IMR-90 (cell line): ENCODE measurements at regions not wholly inside any gene's neighbourhood (a gene's known extent, or its start where the extent isn't known, plus 50 kb on each side); places are given as distances from the start of the nearest gene placed in this dataset.

ENCODE experiments used
- ATAC-seq: fragments of 200-7000 bp; cut with Tn5 transposase; 2 replicates; pipeline ENCODE4 v1.9.1; 2020; ENCODE audit warnings: low read depth, mild to moderate bottlenecking, moderate library complexity
- BruUV-seq: library from RNA; stranded (reverse); fragments of 400-500 nt; replicated peaks from 2 replicates; lab custom pipeline; 2021; lab: Mats Ljungman, UMichigan
- CTCF ChIA-PET: fragments of 300-600 bp; formaldehyde crosslinking; extraction: SDS; loops from one replicate; lab custom pipeline; 2021; ENCODE audit warnings: antibody characterized with exemption; lab: Yijun Ruan, JAX
- POLR2A ChIA-PET: fragments of 300-600 bp; sonication (Branson Sonifier 250); formaldehyde crosslinking; loops from one replicate; lab custom pipeline; 2022; ENCODE audit warnings: antibody characterized with exemption; ENCODE audit not compliant: unreplicated experiment; lab: Charles Lee
- DNase-seq: peaks from one replicate; pipeline ENCODE4 v3.0.0; 2013
- H2AFZ ChIP-seq: replicated peaks from 2 replicates; pipeline ENCODE3; 2013; ENCODE audit warnings: low read length, mild to moderate bottlenecking; ENCODE audit not compliant: poor library complexity
- H2AK5ac ChIP-seq: 2 replicates; pipeline ENCODE4 v1.6.1; 2013; ENCODE audit warnings: low read depth, low read length, inconsistent platforms
- H2AK9ac ChIP-seq: replicated peaks from 2 replicates; pipeline ENCODE3; 2013; ENCODE audit warnings: mild to moderate bottlenecking, low read depth, low read length, moderate library complexity; ENCODE audit not compliant: poor library complexity
- H2BK120ac ChIP-seq: 2 replicates; pipeline ENCODE4 v1.6.1; 2013; ENCODE audit warnings: low read depth, low read length, inconsistent platforms
- H2BK15ac ChIP-seq: 3 replicates; pipeline ENCODE4 v1.6.1; 2013; ENCODE audit warnings: low read depth, low read length, inconsistent platforms
- H2BK20ac ChIP-seq: 2 replicates; pipeline ENCODE4 v1.6.1; 2013; ENCODE audit warnings: low read depth, mild to moderate bottlenecking, inconsistent platforms, low read length, moderate library complexity
- H2BK5ac ChIP-seq: 2 replicates; pipeline ENCODE4 v1.6.1; 2013; ENCODE audit warnings: mild to moderate bottlenecking, low read depth, low read length, inconsistent platforms; ENCODE audit not compliant: poor library complexity, severe bottlenecking
- H3K14ac ChIP-seq: replicated peaks from 2 replicates; pipeline ENCODE4 v1.6.1; 2013; ENCODE audit warnings: low read depth, low read length, inconsistent platforms
- H3K18ac ChIP-seq: 2 replicates; pipeline ENCODE4 v1.6.1; 2013; ENCODE audit warnings: low read depth, low read length, control low read depth
- H3K23ac ChIP-seq: 2 replicates; pipeline ENCODE4 v1.6.1; 2013; ENCODE audit warnings: low read depth, low read length, inconsistent platforms
- H3K27ac ChIP-seq: 2 replicates; pipeline ENCODE4 v1.5.1; 2013; ENCODE audit warnings: mild to moderate bottlenecking, control low read depth, low read length; ENCODE audit not compliant: insufficient read depth
- H3K27me3 ChIP-seq: 2 replicates; pipeline ENCODE4 v1.6.1; 2013; ENCODE audit warnings: low read length; ENCODE audit not compliant: control insufficient read depth, insufficient read depth
- H3K36me3 ChIP-seq: 2 replicates; pipeline ENCODE4 v1.6.1; 2013; ENCODE audit warnings: low read length, mixed read lengths; ENCODE audit not compliant: control insufficient read depth, insufficient read depth
- H3K4ac ChIP-seq: 2 replicates; pipeline ENCODE4 v1.6.1; 2013; ENCODE audit warnings: low read depth, low read length, inconsistent platforms
- H3K4me1 ChIP-seq: 2 replicates; pipeline ENCODE4 v1.6.1; 2013; ENCODE audit warnings: low read length, mixed read lengths; ENCODE audit not compliant: control insufficient read depth, insufficient read depth
- H3K4me2 ChIP-seq: 2 replicates; pipeline ENCODE4 v1.6.1; 2013; ENCODE audit warnings: low read depth, mild to moderate bottlenecking, control low read depth, low read length, moderate library complexity
- H3K4me3 ChIP-seq: 2 replicates; pipeline ENCODE4 v1.5.1; 2013; ENCODE audit warnings: low read depth, mild to moderate bottlenecking, control low read depth, low read length, moderate library complexity; ENCODE audit not compliant: insufficient read depth
- H3K56ac ChIP-seq: 2 replicates; pipeline ENCODE4 v1.6.1; 2013; ENCODE audit warnings: low read length, inconsistent platforms; ENCODE audit not compliant: insufficient read depth; ENCODE audit errors: extremely low read depth
- H3K79me1 ChIP-seq, 2 experiments: 2 replicates each; pipeline ENCODE4 v1.6.1; 2013; ENCODE audit warnings: low read length in 2 of 2, inconsistent platforms in 1 of 2, low read depth in 1 of 2
- H3K9ac ChIP-seq: 2 replicates; pipeline ENCODE4 v1.6.1; 2013; ENCODE audit warnings: low read depth, low read length, control low read depth
- H3K9me1 ChIP-seq: 2 replicates; pipeline ENCODE4 v1.6.1; 2013; ENCODE audit warnings: low read length, inconsistent platforms; ENCODE audit not compliant: insufficient read depth
- H3K9me3 ChIP-seq: 2 replicates; pipeline ENCODE4 v1.6.1; 2013; ENCODE audit warnings: low read length; ENCODE audit not compliant: control insufficient read depth, insufficient read depth
- H4K20me1 ChIP-seq: 2 replicates; pipeline ENCODE4 v1.6.1; 2013; ENCODE audit warnings: low read length, inconsistent platforms; ENCODE audit not compliant: insufficient read depth
- H4K5ac ChIP-seq: 2 replicates; pipeline ENCODE4 v1.6.1; 2013; ENCODE audit warnings: mild to moderate bottlenecking, low read depth, low read length, control low read depth
- H4K8ac ChIP-seq, 2 experiments: 2 replicates each; pipeline ENCODE4 v1.6.1; 2013; ENCODE audit warnings: low read depth in 2 of 2, low read length in 2 of 2, control low read depth in 1 of 2, inconsistent platforms in 1 of 2
- H4K91ac ChIP-seq: 2 replicates; pipeline ENCODE4 v1.6.1; 2013; ENCODE audit warnings: low read depth, low read length, inconsistent platforms; ENCODE audit not compliant: insufficient read depth
- CHD1 ChIP-seq: IDR thresholded peaks from 2 replicates; pipeline ENCODE4 v1.6.1; 2012; ENCODE audit warnings: low read depth, low read length, improper control_type of control experiment
- CTCF ChIP-seq: conservative IDR thresholded peaks from 2 replicates; pipeline ENCODE4 v1.5.1; 2012; ENCODE audit warnings: mild to moderate bottlenecking, low read depth, low read length, improper control_type of control experiment
- RFX5 ChIP-seq: IDR thresholded peaks from 2 replicates; pipeline ENCODE4 v1.8.0; 2012; ENCODE audit warnings: low read depth, mild to moderate bottlenecking, low read length, moderate library complexity
- dilution Hi-C: fragments of 300-500 bp; cut with HindIII; formaldehyde crosslinking; loops from one replicate; pipeline ENCODE4 v1.14.3; 2018; ENCODE audit warnings: low sequenced_read_pairs; ENCODE audit not compliant: unreplicated experiment
- in situ Hi-C: fragments of 300-500 bp; cut with MboI; formaldehyde crosslinking; loops from 3 replicates; pipeline ENCODE4 v1.14.3; 2019; ENCODE audit warnings: low sequenced_read_pairs, inconsistent platforms, mixed read lengths
- intact Hi-C: fragments of 100-400 bp; cut with micrococcal nuclease; formaldehyde crosslinking; loops from 2 replicates; pipeline ENCODE4 v1.10.0; 2022
- TF ChIP-seq, protein P1 (sequence below): fragments of 150-350 bp; IDR thresholded peaks from 2 replicates; pipeline ENCODE4 v1.6.1; 2017; ENCODE audit warnings: mild to moderate bottlenecking, antibody characterized with exemption, low read length, low read depth

GRCh38 chr15:62413786-62414185 is 248.7 kb upstream of the C2CD4B start:
- H3K4ac ChIP-seq = no peak overlapping the region
- no peak overlapping the region for H2BK20ac ChIP-seq
- H3K4me3 ChIP-seq = no peak overlapping the region
- H3K27ac ChIP-seq = no peak overlapping the region
- no peak overlapping the region for H2BK5ac ChIP-seq
- peaks cover 30 to 32% of the 10 kb centered on the region in 2 experiments for H3K79me1 ChIP-seq
- no peak overlapping the region for H3K23ac ChIP-seq
- BruUV-seq = no TSS peak
- peaks cover 10% of the 10 kb centered on the region for H3K9me1 ChIP-seq
- in situ Hi-C loops = no loop called here
- TF ChIP-seq CHD1 (no peak), RFX5 (no peak), CTCF (no peak)
- TF ChIP-seq, protein P1, sequence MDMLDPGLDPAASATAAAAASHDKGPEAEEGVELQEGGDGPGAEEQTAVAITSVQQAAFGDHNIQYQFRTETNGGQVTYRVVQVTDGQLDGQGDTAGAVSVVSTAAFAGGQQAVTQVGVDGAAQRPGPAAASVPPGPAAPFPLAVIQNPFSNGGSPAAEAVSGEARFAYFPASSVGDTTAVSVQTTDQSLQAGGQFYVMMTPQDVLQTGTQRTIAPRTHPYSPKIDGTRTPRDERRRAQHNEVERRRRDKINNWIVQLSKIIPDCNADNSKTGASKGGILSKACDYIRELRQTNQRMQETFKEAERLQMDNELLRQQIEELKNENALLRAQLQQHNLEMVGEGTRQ = no peak
- H4K5ac ChIP-seq = no peak overlapping the region
- intact Hi-C loops = no loop called here
- H4K20me1 ChIP-seq = peaks cover 14% of the 10 kb centered on the region; the same call in 1 of the 2 replicates
- CTCF ChIA-PET = no interaction called here
- ATAC-seq = no peak
- no peak overlapping the region for H2AFZ ChIP-seq
- no peak overlapping the region for H4K8ac ChIP-seq
- H3K18ac ChIP-seq = no peak overlapping the region
- dilution Hi-C loops = no loop called here
- no peak overlapping the region for H2BK15ac ChIP-seq
- POLR2A ChIA-PET = no interaction called here
- H2AK5ac ChIP-seq = no peak overlapping the region
- H4K91ac ChIP-seq = no peak overlapping the region
- H3K9me3 ChIP-seq = no peaks in the 10 kb centered on the region
- no peak overlapping the region for H2AK9ac ChIP-seq
- peaks cover 9% of the 10 kb centered on the region for H3K4me1 ChIP-seq
- no peak overlapping the region for H3K14ac ChIP-seq
- H2BK120ac ChIP-seq = no peak overlapping the region
- H3K36me3 ChIP-seq = no peaks in the 10 kb centered on the region
- no peak for DNase-seq
- no peak overlapping the region for H3K9ac ChIP-seq
- no peaks in the 10 kb centered on the region for H3K27me3 ChIP-seq
- no peak overlapping the region for H3K56ac ChIP-seq
- no peak overlapping the region for H3K4me2 ChIP-seq
